H1 (cell line): ENCODE measurements at regions not wholly inside any gene's neighbourhood (a gene's known extent, or its start where the extent isn't known, plus 50 kb on each side); places are given as distances from the start of the nearest gene placed in this dataset.

ENCODE experiments used
- CTCF ChIA-PET: fragments of 300-600 bp; sonication (Branson Sonifier 250); formaldehyde crosslinking; loops from one replicate; lab custom pipeline; 2021; ENCODE audit not compliant: partially characterized antibody; lab: Charles Lee
- POLR2A ChIA-PET: fragments of 300-600 bp; sonication (Branson Sonifier 250); formaldehyde crosslinking; loops from one replicate; lab custom pipeline; 2021; ENCODE audit warnings: inconsistent platforms; ENCODE audit not compliant: partially characterized antibody; lab: Charles Lee
- DNase-seq, 2 experiments: peaks; one replicate each; pipeline versions ENCODE4 v3.0.0 to v3.0.0-alpha.2; 2010 to 2022; ENCODE audit warnings: low spot score in 2 of 2, low read depth in 1 of 2, mixed read lengths in 1 of 2
- FAIRE-seq: peaks from 2 replicates; lab custom pipeline; 2011; peaks lifted over from hg19 to GRCh38; lab: Jason Lieb, UNC
- H2AFZ ChIP-seq: 2 replicates; pipeline ENCODE4 v1.8.1; 2012; ENCODE audit warnings: low read length, inconsistent platforms
- H2AK5ac ChIP-seq: 2 replicates; pipeline ENCODE4 v1.6.1; 2013; ENCODE audit warnings: low read depth, low read length
- H2BK120ac ChIP-seq: replicated peaks from 2 replicates; pipeline ENCODE3; 2013; ENCODE audit warnings: low read depth, low read length, inconsistent platforms
- H2BK12ac ChIP-seq: 2 replicates; pipeline ENCODE4 v1.6.1; 2013; ENCODE audit warnings: low read depth, low read length
- H2BK15ac ChIP-seq: 2 replicates; pipeline ENCODE4 v1.6.1; 2013; ENCODE audit warnings: low read length
- H2BK20ac ChIP-seq: 2 replicates; pipeline ENCODE4 v1.6.1; 2013; ENCODE audit warnings: low read length
- H2BK5ac ChIP-seq: 2 replicates; pipeline ENCODE4 v1.6.1; 2013; ENCODE audit warnings: low read depth, low read length
- H3K14ac ChIP-seq: 2 replicates; pipeline ENCODE4 v1.6.1; 2013; ENCODE audit warnings: inconsistent platforms; ENCODE audit not compliant: insufficient read length
- H3K18ac ChIP-seq: 2 replicates; pipeline ENCODE4 v1.6.1; 2013; ENCODE audit warnings: low read length; ENCODE audit errors: extremely low read depth
- H3K23ac ChIP-seq: 2 replicates; pipeline ENCODE4 v1.6.1; 2013; ENCODE audit warnings: inconsistent platforms; ENCODE audit not compliant: insufficient read length
- H3K23me2 ChIP-seq: 2 replicates; pipeline ENCODE4 v1.6.1; 2013; ENCODE audit warnings: low read depth, low read length
- H3K27ac ChIP-seq: 2 replicates; pipeline ENCODE4 v1.6.1; 2011; ENCODE audit warnings: low read depth, low read length, inconsistent platforms
- H3K27me3 ChIP-seq, 4 experiments: replicated peaks in 1 of 4; 1 replicate in 1 of 4; 2 replicates in 3 of 4; pipeline versions ENCODE4 v1.6.1 to v1.8.1; 2011 to 2013; ENCODE audit warnings: low read length in 3 of 4, mild to moderate bottlenecking in 3 of 4, inconsistent platforms in 2 of 4, mixed read lengths in 2 of 4, moderate library complexity in 1 of 4; ENCODE audit not compliant: control insufficient read depth in 3 of 4, insufficient read depth in 3 of 4; ENCODE audit errors: extremely low read depth in 1 of 4
- H3K36me3 ChIP-seq, 4 experiments: 2 replicates each; pipeline versions ENCODE4 v1.6.1 to v1.8.1; 2011 to 2013; ENCODE audit warnings: mild to moderate bottlenecking in 4 of 4, low read length in 3 of 4, moderate library complexity in 2 of 4, control low read depth in 1 of 4, inconsistent platforms in 1 of 4; ENCODE audit not compliant: insufficient read depth in 4 of 4, control insufficient read depth in 2 of 4
- H3K4ac ChIP-seq: replicated peaks from 2 replicates; pipeline ENCODE3; 2013; ENCODE audit warnings: low read length, low read depth, mixed read lengths, inconsistent platforms; ENCODE audit not compliant: insufficient read length
- H3K4me1 ChIP-seq, 4 experiments: replicated peaks in 1 of 4; 1 replicate in 1 of 4; 2 replicates in 3 of 4; pipeline versions ENCODE4 v1.6.1 to v1.8.1; 2011 to 2013; ENCODE audit warnings: low read length in 3 of 4, inconsistent platforms in 2 of 4, mixed read lengths in 1 of 4; ENCODE audit not compliant: insufficient read depth in 4 of 4, control insufficient read depth in 3 of 4
- H3K4me2 ChIP-seq, 2 experiments: 2 replicates each; pipeline versions ENCODE4 v1.6.1 to v1.8.1; 2011 to 2013; ENCODE audit warnings: low read depth in 2 of 2, low read length in 2 of 2, control low read depth in 1 of 2, inconsistent platforms in 1 of 2, mild to moderate bottlenecking in 1 of 2; ENCODE audit not compliant: insufficient read depth in 1 of 2
- H3K4me3 ChIP-seq, 4 experiments: fragments of 200-600, 300-600 bp in 1 of 4; sonication (generic), shearing (Covaris generic), sonication (Bioruptor Twin) in 1 of 4; 2 replicates each; pipeline versions ENCODE4 v1.5.1 to v1.8.1; 2011 to 2016; ENCODE audit warnings: low read length in 4 of 4, low read depth in 3 of 4, control low read depth in 2 of 4, inconsistent platforms in 2 of 4, mild to moderate bottlenecking in 2 of 4, mixed read lengths in 1 of 4, moderate library complexity in 1 of 4; ENCODE audit not compliant: insufficient read depth in 2 of 4; ENCODE audit errors: extremely low read depth in 1 of 4
- H3K56ac ChIP-seq: replicated peaks from 2 replicates; pipeline ENCODE3; 2013; ENCODE audit warnings: low read depth, mild to moderate bottlenecking, mixed read lengths, low read length, inconsistent platforms; ENCODE audit not compliant: insufficient read length
- H3K79me1 ChIP-seq: 2 replicates; pipeline ENCODE4 v1.6.1; 2013; ENCODE audit warnings: low read depth, low read length, control low read depth
- H3K79me2 ChIP-seq, 2 experiments: 2 replicates each; pipeline versions ENCODE4 v1.6.1 to v1.8.1; 2012 to 2013; ENCODE audit warnings: low read length in 2 of 2, mild to moderate bottlenecking in 2 of 2, inconsistent platforms in 1 of 2; ENCODE audit not compliant: insufficient read depth in 2 of 2, control insufficient read depth in 1 of 2
- H3K9ac ChIP-seq, 4 experiments: replicated peaks in 1 of 4; 1 replicate in 1 of 4; 2 replicates in 3 of 4; pipeline versions ENCODE4 v1.6.1 to v1.8.1; 2011 to 2013; ENCODE audit warnings: low read depth in 3 of 4, low read length in 3 of 4, control low read depth in 2 of 4, mild to moderate bottlenecking in 2 of 4, moderate library complexity in 2 of 4, inconsistent platforms in 1 of 4; ENCODE audit errors: extremely low read depth in 1 of 4
- H3K9me3 ChIP-seq, 2 experiments: 2 replicates each; pipeline versions ENCODE4 v1.6.1 to v1.8.1; 2012 to 2013; ENCODE audit warnings: mild to moderate bottlenecking in 2 of 2, moderate library complexity in 2 of 2, control low read depth in 1 of 2, inconsistent platforms in 1 of 2, low read depth in 1 of 2, low read length in 1 of 2, mixed read lengths in 1 of 2; ENCODE audit not compliant: insufficient read depth in 2 of 2
- H4K20me1 ChIP-seq, 2 experiments: replicated peaks in 1 of 2; 2 replicates each; pipeline versions ENCODE3 to v1.8.1; 2011 to 2013; ENCODE audit warnings: inconsistent platforms in 2 of 2, low read length in 2 of 2, mild to moderate bottlenecking in 1 of 2; ENCODE audit not compliant: insufficient read depth in 2 of 2, control insufficient read depth in 1 of 2
- H4K5ac ChIP-seq: 2 replicates; pipeline ENCODE4 v1.6.1; 2013; ENCODE audit warnings: low read length, low read depth, mixed read lengths, inconsistent platforms; ENCODE audit not compliant: insufficient read length
- H4K8ac ChIP-seq: 2 replicates; pipeline ENCODE4 v1.8.0; 2013; ENCODE audit warnings: mild to moderate bottlenecking, moderate library complexity, low read length, inconsistent platforms; ENCODE audit not compliant: insufficient read depth; ENCODE audit errors: extremely low read depth
- H4K91ac ChIP-seq: replicated peaks from 2 replicates; pipeline ENCODE3; 2013; ENCODE audit warnings: low read length, mixed read lengths, inconsistent platforms; ENCODE audit not compliant: insufficient read length
- CHD1 ChIP-seq: IDR thresholded peaks from 2 replicates; pipeline ENCODE4 v1.6.1; 2012; ENCODE audit warnings: low read depth, low read length, improper control_type of control experiment
- EGR1 ChIP-seq: IDR thresholded peaks from 2 replicates; pipeline ENCODE4 v1.6.1; 2011; ENCODE audit warnings: low read depth, low read length, borderline replicate concordance
- KDM5A ChIP-seq: fragments of 200-600 bp; IDR thresholded peaks from 2 replicates; pipeline ENCODE4 v1.7.1; 2012; ENCODE audit warnings: mild to moderate bottlenecking, low read length, inconsistent platforms, mixed read lengths
- SIRT6 ChIP-seq: IDR thresholded peaks from one replicate; pipeline ENCODE4 v1.7.1; 2012; ENCODE audit warnings: low read length, inconsistent platforms
- SIX5 ChIP-seq: IDR thresholded peaks from 2 replicates; pipeline ENCODE4 v1.6.1; 2011; ENCODE audit warnings: mild to moderate bottlenecking, low read depth, low read length
- YY1 ChIP-seq: IDR thresholded peaks from 2 replicates; pipeline ENCODE4 v1.6.1; 2011; ENCODE audit warnings: low read depth, mild to moderate bottlenecking, low read length
- WGBS, 2 experiments: shearing (Covaris generic) in 1 of 2; methylation state at CpG; one replicate each; pipeline versions ENCODE4 v1.1.6 to v1.1.7; 2013 to 2015; ENCODE audit warnings: low lambda C conversion rate in 2 of 2, mixed read lengths in 2 of 2, inconsistent platforms in 1 of 2, low coverage in 1 of 2, missing lambda C conversion rate in 1 of 2; ENCODE audit not compliant: insufficient replicate concordance in 2 of 2, insufficient coverage in 1 of 2, insufficient read length in 1 of 2; ENCODE audit errors: extremely low coverage in 1 of 2, missing lambda C conversion rate in 1 of 2; 5-methylcytosine and 5-hydroxymethylcytosine counted together

- Histone ChIP-seq H3K9me3 (peaks cover 24% of the 10 kb centered on the region in 2 experiments), H2BK20ac (0 out of 2 replicates have a peak overlapping the region, but pooled peaks have one; percentile 43), H3K4ac (no peak overlapping the region), H4K5ac (no peak overlapping the region), H3K79me2 (no peaks in the 10 kb centered on the region), H2AFZ (no peak overlapping the region), H2AK5ac (no peak overlapping the region), H3K14ac (no peak overlapping the region), H3K18ac (no peak overlapping the region), H3K27me3 (no peaks in the 10 kb centered on the region), H3K4me3 (no peak overlapping the region), H3K56ac (no peak overlapping the region), H4K20me1 (no peaks in the 10 kb centered on the region), H2BK5ac (no peak overlapping the region), H3K36me3 (no peaks in the 10 kb centered on the region), H3K27ac (no peak overlapping the region), H4K91ac (no peak overlapping the region), H3K79me1 (no peaks in the 10 kb centered on the region), H2BK12ac (no peak overlapping the region), H3K23ac (no peak overlapping the region), H2BK15ac (peak overlapping the region; percentile 75; the same call in 1 of the 2 replicates), H3K4me1 (peaks cover 0 to 7% (median 2%) of the 10 kb centered on the region in 4 experiments; a peak in 3 of 7 replicates), H3K23me2 (no peaks in the 10 kb centered on the region), H3K9ac (no peak overlapping the region), H4K8ac (no peak overlapping the region), H2BK120ac (no peak overlapping the region), H3K4me2 (no peak overlapping the region)
- FAIRE-seq, result no peak
- DNase-seq, result no peak
- POLR2A ChIA-PET, result no interaction called here
- 100% methylated on average over 1 of the region's 1 CpG; no CpG with 5 or more reads in 1 of the 2 experiments for WGBS, 2 experiments
- CTCF ChIA-PET, result interaction anchor here (0.7 to 3.0 kb wide), 2 partner anchors 10 to 697 kb away, joined by 3 to 13 read pairs; no protein-coding TSS in a partner anchor
- TF ChIP-seq SIX5 (no peak), EGR1 (no peak), YY1 (no peak), CHD1 (no peak), KDM5A (no peak), SIRT6 (no peak)
Observed at GRCh38 chr20:16914277-16914676, 166.1 kb downstream of the OTOR start.
